GM15510 (cell line): ENCODE measurements at regions not wholly inside any gene's neighbourhood (a gene's known extent, or its start where the extent isn't known, plus 50 kb on each side); places are given as distances from the start of the nearest gene placed in this dataset.

Experiments
- POLR2A ChIP-seq: IDR thresholded peaks from 3 replicates; pipeline ENCODE4 v1.6.1; 2011; ENCODE audit warnings: borderline replicate concordance; ENCODE audit not compliant: insufficient read length; ENCODE audit errors: extremely low read depth

- TF ChIP-seq POLR2A, result no peak
Observed at GRCh38 chr7:106548491-106548890, 112.5 kb downstream of the CCDC71L start.

GRCh38 chr7:106545275-106545674 lies 115.7 kb downstream of the CCDC71L start:
- no peak for TF ChIP-seq POLR2A

- no peak for TF ChIP-seq POLR2A
Observed at GRCh38 chr7:106543221-106543757, 117.7 kb downstream of the CCDC71L start.

GRCh38 chr7:106542550-106543220 lies 118.3 kb downstream of the CCDC71L start:
- no peak for TF ChIP-seq POLR2A

- TF ChIP-seq POLR2A, result no peak
Observed at GRCh38 chr7:106538638-106539037, 122.3 kb downstream of the CCDC71L start.

GRCh38 chr7:106537119-106537518 lies 123.8 kb downstream of the CCDC71L start:
- no peak for TF ChIP-seq POLR2A

GRCh38 chr7:106536079-106536478 lies 124.9 kb downstream of the CCDC71L start:
- TF ChIP-seq POLR2A, result no peak

GRCh38 chr7:106535234-106535932 lies 125.6 kb downstream of the CCDC71L start:
- no peak for TF ChIP-seq POLR2A

GRCh38 chr7:106534271-106534846 lies 126.6 kb downstream of the CCDC71L start:
- no peak for TF ChIP-seq POLR2A

GRCh38 chr7:106524690-106525059 lies 136.3 kb downstream of the CCDC71L start:
- no peak for TF ChIP-seq POLR2A

- TF ChIP-seq POLR2A, result no peak
Observed at GRCh38 chr7:106523482-106523881, 137.5 kb downstream of the CCDC71L start.

- no peak for TF ChIP-seq POLR2A
Observed at GRCh38 chr7:106522696-106523095, 138.3 kb downstream of the CCDC71L start.

- no peak for TF ChIP-seq POLR2A
Observed at GRCh38 chr7:106521541-106521940, 139.4 kb downstream of the CCDC71L start.

GRCh38 chr7:106520962-106521514 lies 139.9 kb downstream of the CCDC71L start:
- TF ChIP-seq POLR2A, result no peak

- TF ChIP-seq POLR2A, result no peak
Observed at GRCh38 chr7:106518967-106519366, 142.0 kb downstream of the CCDC71L start.
